Astrocyte of the cerebellum (primary cell): ENCODE measurements at regions not wholly inside any gene's neighbourhood (a gene's known extent, or its start where the extent isn't known, plus 50 kb on each side); places are given as distances from the start of the nearest gene placed in this dataset.

Source experiments
- DNase-seq: peaks from one replicate; pipeline ENCODE4 v3.0.0-alpha.2; 2011; ENCODE audit warnings: low read depth
- H3K4me3 ChIP-seq: 2 replicates; pipeline ENCODE4 v1.5.1; 2011; ENCODE audit warnings: mild to moderate bottlenecking, low read depth, low read length, moderate library complexity
- CTCF ChIP-seq: IDR thresholded peaks from 2 replicates; pipeline ENCODE4 v1.5.1; 2012; ENCODE audit warnings: low read length, low read depth, moderate library complexity, mild to moderate bottlenecking; ENCODE audit errors: missing control alignments
- in situ Hi-C: cut with HindIII; loops from 2 replicates; pipeline ENCODE4 v1.10.0; 2017; ENCODE audit warnings: low sequenced_read_pairs

- no peak for TF ChIP-seq CTCF
- no peak overlapping the region for H3K4me3 ChIP-seq
- no peak for DNase-seq
- in situ Hi-C loops = no loop called here
These were observed 154.2 kb upstream of the MYO16 start for GRCh38 chr13:108475181-108475580.

- no peak for TF ChIP-seq CTCF
- in situ Hi-C loops = no loop called here
- no peak for DNase-seq
- no peak overlapping the region for H3K4me3 ChIP-seq
These were observed 152.0 kb upstream of the MYO16 start for GRCh38 chr13:108477376-108477775.

GRCh38 chr13:108478179-108478578 is 151.2 kb upstream of the MYO16 start:
- DNase-seq = no peak
- in situ Hi-C loops = no loop called here
- TF ChIP-seq CTCF = no peak
- no peak overlapping the region for H3K4me3 ChIP-seq

- TF ChIP-seq CTCF = no peak
- in situ Hi-C loops = no loop called here
- no peak for DNase-seq
- no peak overlapping the region for H3K4me3 ChIP-seq
These were observed 145.4 kb upstream of the MYO16 start for GRCh38 chr13:108483981-108484380.

- in situ Hi-C loops = no loop called here
- no peak overlapping the region for H3K4me3 ChIP-seq
- no peak for DNase-seq
- no peak for TF ChIP-seq CTCF
These were observed 143.3 kb upstream of the MYO16 start for GRCh38 chr13:108486096-108486495.

GRCh38 chr13:108494991-108495645 is 134.3 kb upstream of the MYO16 start:
- in situ Hi-C loops = no loop called here
- peak overlapping the region; percentile 52 for H3K4me3 ChIP-seq
- no peak for DNase-seq
- TF ChIP-seq CTCF = no peak
